Activated CD8-positive, alpha-beta T cell treated with anti-CD3 and anti-CD28 coated beads for 36 hours (primary cell): ENCODE measurements at regions not wholly inside any gene's neighbourhood (a gene's known extent, or its start where the extent isn't known, plus 50 kb on each side); places are given as distances from the start of the nearest gene placed in this dataset.

Experiments
- ATAC-seq: fragments of 200-7000 bp; cut with Tn5 transposase; one replicate; pipeline ENCODE4 v1.10.0; 2021; ENCODE audit warnings: mild to moderate bottlenecking, moderate library complexity
- CTCF ChIA-PET: fragments of 350-600 bp; sonication (Branson Sonifier 250); formaldehyde crosslinking; loops from one replicate; lab custom pipeline; 2021; ENCODE audit warnings: antibody characterized with exemption; lab: Charles Lee
- POLR2A ChIA-PET: fragments of 350-600 bp; sonication (Branson Sonifier 250); formaldehyde crosslinking; loops from one replicate; lab custom pipeline; 2021; ENCODE audit warnings: antibody characterized with exemption; lab: Charles Lee
- DNase-seq: peaks from one replicate; pipeline ENCODE4 v3.0.0-alpha.2; 2020
- H3K27ac Mint-ChIP-seq: one replicate; pipeline ENCODE4 v1.8.0; 2021; ENCODE audit warnings: mild to moderate bottlenecking, mixed read lengths
- H3K27me3 Mint-ChIP-seq: one replicate; pipeline ENCODE4 v1.8.0; 2021; ENCODE audit warnings: mixed read lengths
- H3K36me3 Mint-ChIP-seq: one replicate; pipeline ENCODE4 v1.8.0; 2021; ENCODE audit warnings: low read depth, mixed read lengths
- H3K4me1 Mint-ChIP-seq: one replicate; pipeline ENCODE4 v1.8.0; 2021; ENCODE audit warnings: low read depth, mixed read lengths
- H3K4me3 Mint-ChIP-seq: one replicate; pipeline ENCODE4 v1.8.0; 2021; ENCODE audit warnings: mild to moderate bottlenecking, moderate library complexity, mixed read lengths
- H3K9me3 Mint-ChIP-seq: one replicate; pipeline ENCODE4 v1.8.0; 2021; ENCODE audit warnings: mixed read lengths
- intact Hi-C: fragments of 100-400 bp; cut with micrococcal nuclease; formaldehyde crosslinking; loops from one replicate; pipeline ENCODE4 v1.10.0; 2022
- TF ChIP-seq, protein P1 (sequence below): fragments of 200-600 bp; IDR thresholded peaks from one replicate; pipeline ENCODE4 v1.8.0; 2022; ENCODE audit warnings: antibody characterized with exemption, mild to moderate bottlenecking

GRCh38 chr21:14768042-14768441, 221.9 kb upstream of the SAMSN1 start:
- Mint-ChIP-seq H3K36me3 (no peaks in the 10 kb centered on the region), H3K4me1 (no peaks in the 10 kb centered on the region), H3K4me3 (no peak overlapping the region), H3K27me3 (peaks cover 1% of the 10 kb centered on the region), H3K27ac (no peak overlapping the region), H3K9me3 (peaks cover 2% of the 10 kb centered on the region)
- POLR2A ChIA-PET, result no interaction called here
- DNase-seq (no peak), ATAC-seq (no peak)
- TF ChIP-seq, protein P1, sequence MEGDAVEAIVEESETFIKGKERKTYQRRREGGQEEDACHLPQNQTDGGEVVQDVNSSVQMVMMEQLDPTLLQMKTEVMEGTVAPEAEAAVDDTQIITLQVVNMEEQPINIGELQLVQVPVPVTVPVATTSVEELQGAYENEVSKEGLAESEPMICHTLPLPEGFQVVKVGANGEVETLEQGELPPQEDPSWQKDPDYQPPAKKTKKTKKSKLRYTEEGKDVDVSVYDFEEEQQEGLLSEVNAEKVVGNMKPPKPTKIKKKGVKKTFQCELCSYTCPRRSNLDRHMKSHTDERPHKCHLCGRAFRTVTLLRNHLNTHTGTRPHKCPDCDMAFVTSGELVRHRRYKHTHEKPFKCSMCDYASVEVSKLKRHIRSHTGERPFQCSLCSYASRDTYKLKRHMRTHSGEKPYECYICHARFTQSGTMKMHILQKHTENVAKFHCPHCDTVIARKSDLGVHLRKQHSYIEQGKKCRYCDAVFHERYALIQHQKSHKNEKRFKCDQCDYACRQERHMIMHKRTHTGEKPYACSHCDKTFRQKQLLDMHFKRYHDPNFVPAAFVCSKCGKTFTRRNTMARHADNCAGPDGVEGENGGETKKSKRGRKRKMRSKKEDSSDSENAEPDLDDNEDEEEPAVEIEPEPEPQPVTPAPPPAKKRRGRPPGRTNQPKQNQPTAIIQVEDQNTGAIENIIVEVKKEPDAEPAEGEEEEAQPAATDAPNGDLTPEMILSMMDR, result no peak
- intact Hi-C loops, result no loop called here
- CTCF ChIA-PET, result no interaction called here

GRCh38 chr21:14767192-14767852, 221.2 kb upstream of the SAMSN1 start:
- ChIA-PET POLR2A (no interaction called here), CTCF (interaction anchor here (1.3 kb wide), 1 partner anchor 145 kb away, joined by 3 read pairs; no protein-coding TSS in a partner anchor)
- intact Hi-C loops, result no loop called here
- Mint-ChIP-seq H3K4me3 (no peak overlapping the region), H3K27ac (no peak overlapping the region), H3K9me3 (peaks cover 2% of the 10 kb centered on the region), H3K27me3 (peaks cover 1% of the 10 kb centered on the region), H3K36me3 (no peaks in the 10 kb centered on the region), H3K4me1 (no peaks in the 10 kb centered on the region)
- DNase-seq (no peak), ATAC-seq (no peak)
- TF ChIP-seq, protein P1, result no peak

GRCh38 chr21:14766241-14766640, 220.1 kb upstream of the SAMSN1 start:
- Mint-ChIP-seq H3K4me1 (peaks cover 7% of the 10 kb centered on the region), H3K9me3 (peaks cover 2% of the 10 kb centered on the region), H3K36me3 (no peaks in the 10 kb centered on the region), H3K4me3 (no peak overlapping the region), H3K27me3 (peaks cover 1% of the 10 kb centered on the region), H3K27ac (no peak overlapping the region)
- no peak for DNase-seq
- TF ChIP-seq, protein P1, result no peak
- no peak for ATAC-seq
- POLR2A ChIA-PET, result no interaction called here
- CTCF ChIA-PET, result interaction anchor here (0.9 to 1.3 kb wide), 2 partner anchors 28 to 144 kb away, joined by 3 read pairs; no protein-coding TSS in a partner anchor
- intact Hi-C loops, result no loop called here

GRCh38 chr21:14763695-14764064, 217.6 kb upstream of the SAMSN1 start:
- DNase-seq (no peak), ATAC-seq (no peak)
- TF ChIP-seq, protein P1, result no peak
- ChIA-PET CTCF (interaction anchor here (0.9 to 1.6 kb wide), 6 partner anchors 10 to 789 kb away, joined by 3 to 6 read pairs (median 4); no protein-coding TSS in a partner anchor), POLR2A (no interaction called here)
- Mint-ChIP-seq H3K27me3 (no peaks in the 10 kb centered on the region), H3K36me3 (no peaks in the 10 kb centered on the region), H3K4me1 (peaks cover 7% of the 10 kb centered on the region), H3K4me3 (no peak overlapping the region), H3K9me3 (peaks cover 4% of the 10 kb centered on the region), H3K27ac (no peak overlapping the region)
- intact Hi-C loops, result no loop called here
